HEK293 (cell line): ENCODE measurements at regions not wholly inside any gene's neighbourhood (a gene's known extent, or its start where the extent isn't known, plus 50 kb on each side); places are given as distances from the start of the nearest gene placed in this dataset.

Source experiments
- CTCF ChIA-PET: fragments of 350-600 bp; formaldehyde crosslinking; extraction: SDS; loops from one replicate; lab custom pipeline; 2021; ENCODE audit warnings: antibody characterized with exemption; lab: Yijun Ruan, JAX
- POLR2A ChIA-PET: fragments of 300-600 bp; formaldehyde crosslinking; extraction: SDS; loops from one replicate; lab custom pipeline; 2020; ENCODE audit warnings: antibody characterized with exemption, inconsistent platforms; lab: Yijun Ruan, JAX
- H3K27ac ChIP-seq: fragments of 200-500 bp; sonication (Bioruptor generic); 2 replicates; pipeline ENCODE4 v1.5.1; 2014; ENCODE audit warnings: low read depth, low read length, control low read depth, inconsistent platforms; ENCODE audit errors: extremely low read depth
- H3K36me3 ChIP-seq, 2 experiments: fragments of 200-500 bp in 1 of 2; sonication (Bioruptor generic) in 1 of 2; 1 replicate in 1 of 2; 2 replicates in 1 of 2; pipeline ENCODE4 v1.5.1; 2014 to 2017; ENCODE audit warnings: inconsistent platforms in 2 of 2, low read length in 2 of 2; ENCODE audit not compliant: control insufficient read depth in 2 of 2, insufficient read depth in 1 of 2
- H3K4me1 ChIP-seq: fragments of 200-500 bp; sonication (Bioruptor generic); 2 replicates; pipeline ENCODE4 v1.5.1; 2014; ENCODE audit warnings: mild to moderate bottlenecking, low read length, inconsistent platforms; ENCODE audit not compliant: control insufficient read depth, insufficient read depth
- H3K4me3 ChIP-seq: 2 replicates; pipeline ENCODE4 v1.5.1; 2011; ENCODE audit warnings: low read depth, mild to moderate bottlenecking, control low read depth, low read length, moderate library complexity
- H3K9me3 ChIP-seq: fragments of 200-500 bp; sonication (Bioruptor generic); 2 replicates; pipeline ENCODE4 v1.5.1; 2014; ENCODE audit warnings: low read depth, low read length, inconsistent platforms; ENCODE audit not compliant: control insufficient read depth, insufficient read depth
- BCL11A ChIP-seq: fragments of 450-650 bp; formaldehyde crosslinking; IDR thresholded peaks from 2 replicates; pipeline ENCODE4 v1.5.1; 2016; ENCODE audit warnings: low read depth, missing biosample characterization, missing genetic modification characterization
- BCL6B ChIP-seq: fragments of 450-650 bp; formaldehyde crosslinking; IDR thresholded peaks from 2 replicates; pipeline ENCODE4 v1.5.1; 2017; ENCODE audit warnings: missing biosample characterization, missing genetic modification characterization
- MZF1 ChIP-seq: fragments of 450-650 bp; formaldehyde crosslinking; IDR thresholded peaks from 2 replicates; pipeline ENCODE4 v1.5.1; 2017; ENCODE audit warnings: missing biosample characterization, missing genetic modification characterization, borderline replicate concordance
- PATZ1 ChIP-seq: fragments of 450-650 bp; formaldehyde crosslinking; IDR thresholded peaks from 2 replicates; pipeline ENCODE4 v1.5.1; 2016; ENCODE audit warnings: missing biosample characterization, missing genetic modification characterization
- REST ChIP-seq: fragments of 450-650 bp; formaldehyde crosslinking; IDR thresholded peaks from 2 replicates; pipeline ENCODE4 v1.5.1; 2016; ENCODE audit warnings: missing biosample characterization, missing genetic modification characterization
- SP3 ChIP-seq: fragments of 450-650 bp; formaldehyde crosslinking; IDR thresholded peaks from 2 replicates; pipeline ENCODE4 v1.5.1; 2016; ENCODE audit warnings: missing biosample characterization, missing genetic modification characterization
- ZBTB44 ChIP-seq: fragments of 450-650 bp; IDR thresholded peaks from 2 replicates; pipeline ENCODE4 v1.5.1; 2018; ENCODE audit warnings: missing biosample characterization, mild to moderate bottlenecking, missing genetic modification characterization
- ZBTB48 ChIP-seq: fragments of 450-650 bp; formaldehyde crosslinking; IDR thresholded peaks from 2 replicates; pipeline ENCODE4 v1.5.1; 2016; ENCODE audit warnings: missing biosample characterization, missing genetic modification characterization
- ZBTB49 ChIP-seq: fragments of 450-650 bp; formaldehyde crosslinking; IDR thresholded peaks from 2 replicates; pipeline ENCODE4 v1.5.1; 2016; ENCODE audit warnings: missing biosample characterization, missing genetic modification characterization, low read depth
- ZBTB6 ChIP-seq: fragments of 450-650 bp; formaldehyde crosslinking; IDR thresholded peaks from 2 replicates; pipeline ENCODE4 v1.5.1; 2017; ENCODE audit warnings: missing biosample characterization, missing genetic modification characterization
- ZFHX2 ChIP-seq: fragments of 450-650 bp; formaldehyde crosslinking; conservative IDR thresholded peaks from 2 replicates; pipeline ENCODE4 v1.5.1; 2016; ENCODE audit warnings: missing biosample characterization, missing genetic modification characterization
- ZNF146 ChIP-seq: fragments of 450-650 bp; formaldehyde crosslinking; IDR thresholded peaks from 2 replicates; pipeline ENCODE4 v1.5.1; 2016; ENCODE audit warnings: missing biosample characterization, missing genetic modification characterization
- ZNF18 ChIP-seq: fragments of 450-650 bp; formaldehyde crosslinking; IDR thresholded peaks from 2 replicates; pipeline ENCODE4 v1.5.1; 2016; ENCODE audit warnings: missing biosample characterization, missing genetic modification characterization
- ZNF561 ChIP-seq: fragments of 450-650 bp; IDR thresholded peaks from 2 replicates; pipeline ENCODE4 v1.5.1; 2018; ENCODE audit warnings: missing biosample characterization, missing genetic modification characterization, borderline replicate concordance
- ZNF596 ChIP-seq: fragments of 450-650 bp; IDR thresholded peaks from 2 replicates; pipeline ENCODE4 v1.5.0; 2018; ENCODE audit warnings: missing biosample characterization, mild to moderate bottlenecking, missing genetic modification characterization, moderate library complexity
- ZNF610 ChIP-seq: fragments of 450-650 bp; formaldehyde crosslinking; IDR thresholded peaks from 2 replicates; pipeline ENCODE4 v1.5.1; 2016; ENCODE audit warnings: missing biosample characterization, missing genetic modification characterization, borderline replicate concordance
- ZNF654 ChIP-seq: fragments of 450-650 bp; formaldehyde crosslinking; IDR thresholded peaks from 2 replicates; pipeline ENCODE4 v1.5.1; 2016; ENCODE audit warnings: low read depth, missing biosample characterization, missing genetic modification characterization
- ZNF664 ChIP-seq: fragments of 450-650 bp; formaldehyde crosslinking; IDR thresholded peaks from 2 replicates; pipeline ENCODE4 v1.5.1; 2016; ENCODE audit warnings: missing biosample characterization, missing genetic modification characterization
- ZNF792 ChIP-seq: fragments of 450-650 bp; formaldehyde crosslinking; IDR thresholded peaks from 2 replicates; pipeline ENCODE4 v1.5.1; 2016; ENCODE audit warnings: missing biosample characterization, missing genetic modification characterization
- ZNF843 ChIP-seq: fragments of 450-650 bp; formaldehyde crosslinking; IDR thresholded peaks from 2 replicates; pipeline ENCODE4 v1.5.1; 2016; ENCODE audit warnings: missing biosample characterization, missing genetic modification characterization
- ZSCAN5A ChIP-seq: fragments of 450-650 bp; formaldehyde crosslinking; IDR thresholded peaks from 2 replicates; pipeline ENCODE4 v1.5.1; 2016; ENCODE audit warnings: missing biosample characterization, missing genetic modification characterization

- H3K36me3 ChIP-seq, result no peaks in the 10 kb centered on the region
- ChIA-PET CTCF (no interaction called here), POLR2A (no interaction called here)
- no peaks in the 10 kb centered on the region; the same call in 1 of the 2 replicates for H3K9me3 ChIP-seq
- H3K4me1 ChIP-seq, result no peaks in the 10 kb centered on the region
- no peak overlapping the region for H3K27ac ChIP-seq
- no peak overlapping the region for H3K4me3 ChIP-seq
- no peak for TF ChIP-seq ZNF610 (tag by site-specific recombination)
- TF ChIP-seq ZNF18 (tag by site-specific recombination), result no peak
- no peak for TF ChIP-seq ZNF843
- TF ChIP-seq ZNF654 (tag by site-specific recombination), result no peak
- no peak for TF ChIP-seq SP3 (tag by site-specific recombination)
- TF ChIP-seq ZNF596, result no peak
- no peak for TF ChIP-seq PATZ1 (tag by site-specific recombination)
- no peak for TF ChIP-seq ZBTB44 (tag by site-specific recombination)
- TF ChIP-seq ZNF664 (tag by site-specific recombination), result no peak
- no peak for TF ChIP-seq BCL11A
- no peak for TF ChIP-seq ZNF561
- no peak for TF ChIP-seq ZNF792 (tag by site-specific recombination)
- no peak for TF ChIP-seq ZBTB49 (tag by site-specific recombination)
- TF ChIP-seq BCL6B, result no peak
- TF ChIP-seq, all 188 proteins: peak for 0
These were observed 327.5 kb upstream of the MEOX2 start for GRCh38 chr7:16014031-16014430.

GRCh38 chr7:16007911-16008310 is 321.4 kb upstream of the MEOX2 start:
- Histone ChIP-seq H3K27ac (no peak overlapping the region), H3K4me3 (no peak overlapping the region), H3K36me3 (no peaks in the 10 kb centered on the region), H3K4me1 (no peaks in the 10 kb centered on the region), H3K9me3 (no peaks in the 10 kb centered on the region; the same call in 1 of the 2 replicates)
- ChIA-PET POLR2A (no interaction called here), CTCF (no interaction called here)
- TF ChIP-seq ZNF146 (tag by site-specific recombination) (no peak), ZSCAN5A (tag by site-specific recombination) (no peak), ZFHX2 (tag by site-specific recombination) (no peak), ZBTB6 (no peak), MZF1 (tag by site-specific recombination) (no peak), REST (tag by site-specific recombination) (no peak), ZBTB48 (no peak)
